AG08396 (cell line): ENCODE measurements at regions not wholly inside any gene's neighbourhood (a gene's known extent, or its start where the extent isn't known, plus 50 kb on each side); places are given as distances from the start of the nearest gene placed in this dataset.

ENCODE experiments used
- DNase-seq: peaks from one replicate; pipeline ENCODE4 v3.0.0; 2012; ENCODE audit warnings: low spot score, mixed read lengths

- DNase-seq: no peak
These were observed 129.9 kb upstream of the ZNF644 start for GRCh38 chr1:91151702-91152101.

GRCh38 chr1:91148641-91149069 is 126.8 kb upstream of the ZNF644 start:
- no peak for DNase-seq

GRCh38 chr1:91141858-91142257 is 120.0 kb upstream of the ZNF644 start:
- DNase-seq: no peak

- DNase-seq: no peak
These were observed 117.1 kb upstream of the ZNF644 start for GRCh38 chr1:91138959-91139358.

DNA sequence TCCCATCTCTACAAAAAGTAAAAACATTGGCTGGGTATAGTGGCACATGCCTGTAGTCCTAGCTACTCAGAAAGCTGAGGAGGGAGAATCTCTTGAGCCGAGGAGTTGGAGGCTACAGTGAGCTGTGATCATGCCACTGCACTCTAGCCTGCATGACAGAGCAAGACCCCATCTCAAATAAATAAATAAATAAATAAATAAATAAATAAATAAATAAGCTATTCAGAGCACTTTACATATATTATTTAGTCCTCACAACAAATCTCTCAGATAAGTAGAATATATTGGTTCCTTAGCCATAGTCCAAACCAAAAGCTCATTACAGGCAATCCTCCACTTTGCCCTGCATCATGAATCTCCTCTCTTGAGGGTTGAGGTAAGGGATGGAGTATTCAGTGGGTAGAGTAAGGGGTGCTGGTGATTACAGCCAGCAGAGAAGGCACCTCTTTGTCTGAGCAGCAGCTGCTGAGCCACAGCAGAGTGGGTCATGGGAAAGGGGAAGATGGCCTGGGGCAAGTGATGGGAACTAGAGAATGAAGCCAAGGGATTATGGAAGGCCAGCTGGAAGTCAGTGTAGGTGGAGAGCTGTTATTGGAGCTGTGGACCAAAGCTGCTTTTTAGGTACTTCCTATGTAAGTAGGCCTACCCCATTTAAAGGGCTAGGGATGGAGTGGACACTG is 115.5 kb upstream of the ZNF644 start:
- DNase-seq: no peak

DNA sequence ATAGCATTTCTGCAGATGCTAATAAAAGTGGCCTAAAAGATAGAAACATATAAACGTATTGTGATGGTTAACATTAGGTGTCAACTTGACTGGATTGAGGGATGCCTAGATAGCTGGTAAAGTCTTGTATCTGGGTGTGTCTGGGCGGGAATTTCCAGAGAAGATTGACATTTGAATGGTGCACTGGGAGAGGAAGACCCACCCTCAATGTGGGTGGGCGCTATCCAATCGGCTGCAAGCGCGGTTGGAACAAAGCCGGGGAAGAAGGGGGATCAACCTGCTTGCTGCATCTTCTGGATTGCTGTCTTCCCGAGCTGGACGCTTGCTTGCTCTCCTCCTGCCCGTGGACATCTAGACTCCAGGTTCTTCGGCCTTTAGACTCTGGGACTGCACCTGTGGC is 114.0 kb upstream of the ZNF644 start:
- DNase-seq: no peak

- no peak for DNase-seq
These were observed 111.4 kb upstream of the ZNF644 start for GRCh38 chr1:91133248-91133647.

DNA sequence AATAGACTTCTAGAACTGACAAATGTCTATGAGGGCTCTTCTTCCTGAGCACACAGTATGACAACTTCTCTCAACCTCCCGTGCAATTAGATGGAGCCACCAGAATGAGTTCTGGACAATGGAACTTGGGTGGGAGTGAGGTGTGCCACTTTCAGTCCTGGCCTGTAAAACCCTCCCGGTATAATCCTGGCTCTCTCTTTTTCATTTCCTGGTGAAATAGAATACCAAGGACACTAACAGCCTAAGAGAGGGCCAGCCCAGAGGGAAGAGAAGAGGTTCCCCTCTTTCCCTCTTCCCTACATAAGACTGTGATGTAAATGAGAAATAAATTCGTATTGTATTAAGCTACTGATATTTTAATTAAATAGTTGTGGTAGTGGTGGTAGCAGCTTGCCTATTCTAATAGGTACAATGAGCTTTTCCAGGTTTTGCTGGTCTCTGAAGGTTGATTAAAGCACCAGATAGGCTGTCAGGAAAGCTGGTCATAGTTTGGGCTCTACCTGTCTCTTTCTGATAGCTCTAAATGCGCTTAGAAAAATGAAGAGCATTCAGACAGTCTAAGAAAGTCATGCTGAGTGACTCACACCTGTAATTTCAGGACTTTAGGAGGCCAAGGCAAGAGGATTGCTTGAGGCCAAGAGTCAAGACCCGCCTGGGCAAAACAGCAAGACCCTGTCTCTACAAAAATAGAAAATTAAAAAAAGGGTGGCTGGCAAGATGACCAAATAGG is 108.6 kb upstream of the ZNF644 start:
- no peak for DNase-seq

DNA sequence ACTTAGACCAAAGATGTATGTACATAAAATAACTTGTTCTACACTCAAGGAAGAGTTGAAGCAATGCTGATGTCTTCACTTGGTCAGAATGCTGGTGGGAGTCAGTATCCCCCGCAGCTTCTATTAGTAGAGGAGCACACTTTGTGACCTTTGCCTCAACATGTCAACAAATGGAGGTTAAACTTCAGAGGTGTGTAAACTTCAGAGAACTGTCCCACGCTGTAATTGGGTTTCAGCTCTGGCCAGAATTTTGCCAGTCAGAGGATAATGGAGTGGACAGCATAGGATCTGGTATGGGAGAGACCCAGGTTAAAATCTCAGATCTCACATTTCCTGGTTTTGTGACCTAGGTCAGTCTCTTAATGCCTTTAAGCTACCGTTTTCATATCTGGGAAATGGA is 107.6 kb upstream of the ZNF644 start:
- DNase-seq: no peak

GRCh38 chr1:91129017-91129416 is 107.2 kb upstream of the ZNF644 start:
- DNase-seq: no peak

GRCh38 chr1:91124989-91125417 is 103.2 kb upstream of the ZNF644 start:
- no peak for DNase-seq

DNA sequence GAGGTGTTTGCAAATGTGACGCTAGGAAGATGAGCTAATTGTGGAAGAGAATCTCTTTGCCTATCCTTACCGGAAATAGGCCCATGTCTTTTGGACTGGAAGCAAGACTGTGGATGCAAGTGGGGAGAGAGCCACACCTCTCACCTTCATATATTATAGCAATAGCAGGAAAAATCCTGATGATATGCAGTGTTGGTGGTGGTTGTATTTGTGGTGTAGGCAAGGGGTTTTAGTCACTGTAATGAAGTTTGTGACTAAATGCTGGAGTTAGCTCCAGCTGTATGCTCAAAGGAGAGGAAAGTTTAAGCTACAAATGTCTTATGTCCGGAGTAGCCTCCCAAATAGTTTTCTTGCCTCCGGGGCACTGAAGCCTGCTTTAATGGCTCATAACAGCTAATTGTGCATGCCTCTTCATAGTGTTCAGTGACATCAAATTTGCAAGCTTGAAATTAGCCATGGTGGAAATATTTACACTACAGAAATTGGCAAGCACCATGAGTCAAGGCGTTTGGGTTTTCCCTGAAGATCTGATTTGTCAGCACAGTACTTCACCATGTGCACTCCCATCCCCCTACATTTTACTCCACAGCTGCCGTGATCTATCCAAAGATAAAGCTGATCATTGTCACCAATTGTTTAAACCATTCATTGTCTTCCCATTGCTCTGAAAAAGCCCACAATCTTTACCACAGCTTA is 102.6 kb upstream of the ZNF644 start:
- no peak for DNase-seq

GRCh38 chr1:91123773-91124172 is 101.9 kb upstream of the ZNF644 start:
- no peak for DNase-seq

- no peak for DNase-seq
These were observed 101.5 kb upstream of the ZNF644 start for GRCh38 chr1:91123319-91123718.

DNA sequence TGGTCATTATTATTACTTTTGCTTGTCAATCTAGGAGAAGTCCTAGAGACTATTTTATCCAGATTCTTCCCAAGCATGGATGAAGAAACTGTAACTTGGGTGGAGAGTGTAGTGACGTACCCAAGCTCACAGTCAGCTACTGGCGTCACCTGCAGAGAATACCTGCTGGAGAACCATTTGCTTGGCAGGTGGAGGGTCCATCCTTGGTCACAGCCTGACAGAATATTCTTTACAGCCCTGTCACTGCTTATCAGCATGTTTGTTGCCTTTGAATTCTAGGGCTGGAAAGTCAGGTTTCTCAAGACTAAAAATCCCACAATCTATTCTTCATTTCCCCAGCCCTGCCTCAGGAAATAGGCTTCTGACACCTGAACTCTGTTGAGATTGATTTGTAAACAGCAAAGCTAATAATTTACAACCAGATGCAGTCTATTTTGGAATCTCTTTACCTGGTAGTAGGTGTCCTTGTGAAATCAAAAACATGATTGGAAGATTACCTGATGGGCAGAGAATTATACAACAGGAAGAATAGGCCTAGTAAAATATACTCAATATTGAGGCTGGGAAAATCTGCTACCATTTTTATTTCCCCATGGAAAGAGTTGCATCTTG is 100.4 kb upstream of the ZNF644 start:
- no peak for DNase-seq

DNA sequence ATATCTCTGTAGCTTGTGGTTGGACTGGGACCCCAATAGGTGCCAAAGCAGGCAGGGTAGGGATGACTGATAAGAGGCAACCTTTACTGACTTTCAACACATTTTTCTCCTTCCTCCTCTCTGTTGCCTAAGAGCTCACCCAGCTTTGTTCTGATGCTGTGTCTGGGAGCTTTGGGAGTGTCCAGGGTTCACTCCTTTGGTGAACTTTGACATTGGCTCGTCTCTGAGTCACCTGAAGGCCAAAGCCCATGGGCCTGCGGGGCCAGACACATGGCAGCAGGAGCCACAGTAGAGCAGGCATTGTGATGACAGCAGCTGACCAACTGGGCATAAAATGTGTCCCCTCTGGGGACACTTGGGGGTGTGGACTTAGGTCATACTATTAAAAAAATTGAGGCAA is 99.5 kb upstream of the ZNF644 start:
- no peak for DNase-seq

GRCh38 chr1:91120936-91121335 is 99.1 kb upstream of the ZNF644 start:
- peak; percentile 56 for DNase-seq

- peak; percentile 16 for DNase-seq
These were observed 98.6 kb upstream of the ZNF644 start for GRCh38 chr1:91120421-91120820.

DNA sequence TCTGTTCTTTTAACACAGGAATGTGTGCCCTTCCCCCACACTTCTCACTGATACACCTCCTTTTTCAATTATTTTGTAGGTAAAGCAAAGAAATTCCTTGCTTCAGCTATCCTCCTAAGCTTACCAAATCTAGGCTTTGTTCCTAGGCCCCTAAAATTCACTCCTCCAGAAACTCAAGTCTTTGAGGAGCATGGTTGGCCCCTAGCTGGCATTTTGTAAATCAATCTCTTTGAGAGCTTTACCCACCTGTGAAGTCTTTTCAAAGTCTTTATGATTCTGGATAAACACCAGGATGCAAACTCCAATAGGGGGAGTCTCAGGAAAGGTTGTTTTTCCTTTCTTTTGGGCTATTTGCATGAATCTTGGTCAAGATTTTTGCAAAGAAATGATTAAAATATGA is 82.9 kb upstream of the ZNF644 start:
- no peak for DNase-seq

DNA sequence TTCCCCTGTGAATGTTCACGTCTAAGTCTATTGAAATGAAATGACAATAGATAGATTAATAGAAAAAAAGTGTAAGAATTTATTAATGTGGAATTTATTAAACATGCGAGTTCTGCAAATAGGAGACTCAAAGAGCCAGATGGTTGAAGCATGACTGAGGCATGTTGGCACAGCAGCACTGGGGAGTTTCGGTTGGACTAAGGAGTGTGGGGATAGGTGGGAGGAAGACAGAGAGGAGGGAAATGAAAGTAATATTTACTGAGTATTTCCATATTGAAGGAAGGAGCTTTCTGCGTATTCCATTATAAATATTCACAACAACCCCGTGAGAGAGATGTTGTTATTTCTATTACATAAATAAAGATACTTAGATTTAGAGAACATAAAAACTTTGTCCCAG is 79.5 kb upstream of the ZNF644 start:
- no peak for DNase-seq

- DNase-seq: no peak
These were observed 78.1 kb upstream of the ZNF644 start for GRCh38 chr1:91099746-91100621.
